Ecto neural progenitor cell (in vitro differentiated cells): ENCODE measurements at regions not wholly inside any gene's neighbourhood (a gene's known extent, or its start where the extent isn't known, plus 50 kb on each side); places are given as distances from the start of the nearest gene placed in this dataset.
"Not testable (repeated sequence)": the region's sequence is repeated elsewhere in the genome, so short reads cannot be mapped to it uniquely, and the experiment has no call there.

ENCODE experiments used
- DNase-seq: peaks from one replicate; pipeline ENCODE4 v3.0.0-alpha.2; 2018; ENCODE audit warnings: low spot score

GRCh38 chr5:36739751-36740221 is 133.4 kb downstream of the SLC1A3 start:
- peak; percentile 78 for DNase-seq

- no peak for DNase-seq
These were observed 134.0 kb downstream of the SLC1A3 start for GRCh38 chr5:36740259-36740898.

- DNase-seq = no peak
These were observed 134.7 kb downstream of the SLC1A3 start for GRCh38 chr5:36741128-36741527.

DNA sequence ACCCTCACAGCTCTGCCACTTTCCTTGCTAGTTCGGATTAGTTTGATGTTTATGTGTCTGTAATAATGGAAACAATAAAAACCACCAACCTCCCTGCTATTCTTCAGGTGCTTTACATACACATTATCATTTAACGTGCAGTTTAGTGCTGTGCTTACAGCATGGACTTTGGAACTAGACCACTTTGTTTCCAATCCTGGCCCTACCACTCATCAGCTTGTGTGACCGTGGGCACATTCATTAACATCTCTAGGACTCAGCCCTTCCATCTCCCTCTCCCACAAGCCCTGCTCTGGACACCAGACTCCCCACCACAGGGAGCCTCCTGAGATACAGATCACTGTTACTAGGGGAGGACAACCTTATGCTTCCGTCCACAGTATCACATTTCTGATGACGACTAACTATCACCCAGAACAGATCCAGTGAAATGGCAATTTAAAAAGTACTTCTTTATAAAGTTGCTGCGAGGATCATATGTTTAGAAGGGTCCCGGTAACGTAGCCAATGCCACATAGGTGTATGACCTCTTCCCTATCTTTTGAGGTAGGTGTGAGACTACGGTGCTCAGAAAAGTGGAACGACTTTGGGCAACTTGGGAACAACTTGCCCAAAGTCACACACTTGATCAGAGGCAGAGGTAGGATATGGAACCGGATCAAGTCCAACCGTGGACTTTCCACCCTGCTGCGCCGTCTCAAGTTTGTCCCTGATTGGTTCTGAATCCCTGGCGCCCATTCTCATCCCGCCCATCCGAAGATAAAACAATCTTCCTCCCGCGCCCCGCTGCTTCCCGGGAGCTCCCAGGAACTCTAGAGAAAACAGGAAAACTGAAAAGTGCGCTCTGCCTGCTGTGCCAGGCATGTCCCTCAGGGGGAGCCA is 132.4 kb upstream of the NIPBL start:
- no peak for DNase-seq

DNA sequence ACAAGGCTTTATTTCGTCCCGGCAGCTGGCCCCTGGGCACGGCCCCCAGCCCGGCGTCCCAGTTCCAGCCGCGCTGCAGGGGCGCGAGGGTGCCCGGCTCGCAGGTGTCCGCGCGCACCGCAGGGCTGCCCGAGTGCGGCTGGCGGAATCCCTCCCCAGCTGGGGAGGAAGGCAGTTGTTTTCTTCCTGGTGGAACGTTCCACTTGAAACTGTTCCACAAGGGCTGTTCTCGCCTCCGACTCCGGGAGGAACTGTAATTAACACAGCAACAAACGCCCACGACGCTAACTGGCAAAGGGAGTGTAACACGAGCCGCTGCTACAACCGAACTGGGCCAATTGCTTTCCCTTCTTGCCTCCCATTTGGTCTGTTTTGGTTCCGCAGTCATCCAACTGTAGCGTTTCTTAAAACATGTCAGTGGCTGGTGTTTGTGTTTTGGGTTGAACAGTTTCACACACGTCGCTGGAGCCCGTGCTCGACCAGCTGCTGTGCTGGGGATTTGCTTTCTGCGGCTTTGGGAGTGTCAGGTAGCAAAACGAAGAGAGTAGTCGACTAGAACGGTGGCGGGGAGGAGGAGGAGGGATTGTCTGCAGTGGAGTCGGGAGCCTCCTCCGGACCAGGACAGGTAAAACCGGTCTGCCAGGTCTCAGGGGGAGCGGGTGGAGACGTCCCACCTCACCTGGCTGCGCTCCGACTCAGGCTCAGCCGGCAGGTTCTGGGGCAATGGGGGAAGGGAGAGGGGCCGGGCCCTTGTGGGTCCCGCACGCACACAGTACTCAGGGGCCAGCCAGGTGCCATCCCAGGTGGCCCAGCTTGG is 131.6 kb upstream of the NIPBL start:
- peak; percentile 86 for DNase-seq

- not testable (repeated sequence) for DNase-seq
These were observed 128.8 kb upstream of the NIPBL start for GRCh38 chr5:36747794-36748193.

GRCh38 chr5:36751886-36752285 is 124.7 kb upstream of the NIPBL start:
- DNase-seq = no peak

- DNase-seq = no peak
These were observed 121.2 kb upstream of the NIPBL start for GRCh38 chr5:36755342-36755741.

- no peak for DNase-seq
These were observed 120.6 kb upstream of the NIPBL start for GRCh38 chr5:36755920-36756488.

DNA sequence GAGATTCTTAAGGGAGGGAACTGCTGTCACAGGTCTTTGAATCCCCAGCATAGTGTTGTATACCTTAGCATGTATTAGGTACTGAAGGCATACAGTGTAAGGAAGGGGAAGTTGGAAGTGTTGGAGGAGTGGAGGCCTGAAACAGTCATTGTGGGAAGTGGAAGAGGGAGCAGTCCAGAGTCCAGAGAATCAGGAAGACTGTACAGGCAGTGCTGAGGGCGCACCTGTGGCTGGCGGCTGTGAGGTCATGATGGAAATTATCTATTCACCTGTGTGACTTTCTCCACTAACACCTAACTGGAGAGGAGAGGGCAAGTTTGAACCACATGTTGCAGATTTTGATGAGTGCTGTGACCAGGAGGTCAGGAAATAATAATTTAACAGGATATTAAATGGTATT is 119.7 kb upstream of the NIPBL start:
- DNase-seq = no peak

GRCh38 chr5:36759117-36759516 is 117.5 kb upstream of the NIPBL start:
- no peak for DNase-seq

DNA sequence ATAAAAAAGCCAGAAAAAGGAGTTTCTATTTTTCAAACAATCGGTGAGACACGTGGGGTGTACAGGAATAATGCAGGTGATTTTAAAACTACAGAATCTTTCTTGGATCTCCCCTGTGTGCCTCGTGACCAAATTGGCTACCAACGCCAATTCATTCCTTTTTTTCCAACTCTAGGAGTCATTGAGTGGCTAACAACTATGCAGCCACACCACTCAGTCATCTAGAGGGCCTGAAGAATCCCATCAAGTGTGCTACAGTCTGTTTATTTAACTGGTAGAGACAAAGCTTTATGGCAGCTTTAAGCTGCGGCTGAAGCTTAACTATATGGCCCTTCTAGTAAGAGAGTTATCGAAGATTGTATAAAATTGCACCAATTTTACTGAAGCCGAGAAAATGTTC is 113.1 kb upstream of the NIPBL start:
- DNase-seq = no peak

DNA sequence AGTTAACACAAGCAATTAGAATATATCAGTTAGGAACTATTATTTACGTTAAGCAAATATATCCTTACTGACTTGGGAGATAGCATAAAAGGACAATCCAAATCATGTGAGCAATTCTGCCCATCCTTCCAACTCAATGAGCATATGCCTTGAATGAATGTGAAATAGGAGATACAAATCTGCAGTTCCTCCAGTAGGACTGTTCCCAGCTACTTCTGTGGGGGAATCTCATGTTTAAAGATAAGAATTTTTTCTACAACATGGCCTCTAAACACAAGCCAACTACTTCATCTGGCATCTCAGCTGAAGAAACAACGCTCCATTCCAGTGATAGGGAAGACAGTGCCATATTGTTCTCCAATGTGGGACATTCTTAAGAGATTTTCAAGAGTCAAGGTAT is 110.7 kb upstream of the NIPBL start:
- DNase-seq = no peak

DNA sequence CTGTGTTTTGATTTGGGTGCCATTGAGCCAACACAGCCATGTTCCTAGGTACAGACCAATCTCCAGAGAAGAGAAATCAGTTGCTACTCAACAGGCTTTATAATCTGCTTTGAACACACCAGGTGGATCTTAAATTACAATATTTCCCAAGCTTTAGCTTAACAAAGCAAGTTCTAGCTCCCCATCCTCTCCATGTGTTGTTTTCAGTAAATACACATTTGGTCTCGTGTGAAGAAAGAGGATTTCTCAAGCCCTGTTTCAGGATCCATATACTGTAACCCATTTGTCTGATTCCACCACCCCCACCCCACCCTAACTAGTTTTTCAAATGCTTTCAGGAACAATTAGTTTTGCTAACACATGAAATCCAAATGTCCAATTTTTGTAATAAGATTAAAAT is 109.6 kb upstream of the NIPBL start:
- DNase-seq = no peak

- DNase-seq = no peak
These were observed 108.1 kb upstream of the NIPBL start for GRCh38 chr5:36768450-36768849.

DNA sequence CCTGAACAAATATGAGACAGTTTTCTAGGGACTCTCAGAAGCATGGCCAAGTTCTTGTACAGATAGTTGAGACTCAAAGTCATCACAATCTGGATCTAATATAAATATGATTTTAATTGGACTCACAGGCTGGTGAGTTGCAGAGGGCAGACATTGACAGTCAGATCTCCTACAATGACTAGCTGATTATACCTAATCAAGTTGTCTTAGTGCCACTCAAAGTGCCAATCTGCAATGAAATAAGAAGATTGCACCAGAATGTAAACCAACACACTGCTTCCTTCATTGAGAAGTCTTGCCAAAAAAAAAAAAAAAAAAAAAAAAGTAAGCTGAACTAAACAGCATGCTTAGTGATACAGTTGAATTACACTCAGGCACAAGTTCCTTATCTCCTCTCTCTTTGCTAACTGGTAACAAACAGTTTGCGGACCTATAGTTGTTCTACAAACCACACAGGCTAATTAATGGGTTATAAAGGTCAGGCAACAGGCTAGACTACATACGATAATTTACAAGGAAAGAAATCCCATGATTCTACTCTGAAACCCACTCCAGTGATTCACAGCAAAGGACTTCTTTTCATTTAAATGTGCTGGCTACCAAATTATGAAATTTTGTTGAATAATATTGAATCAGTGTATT is 107.3 kb upstream of the NIPBL start:
- DNase-seq = no peak

GRCh38 chr5:36770125-36770524 is 106.4 kb upstream of the NIPBL start:
- no peak for DNase-seq

GRCh38 chr5:36772276-36773140 is 104.1 kb upstream of the NIPBL start:
- DNase-seq = no peak

- peak; percentile 51 for DNase-seq
These were observed 99.3 kb upstream of the NIPBL start for GRCh38 chr5:36777105-36777757.

- no peak for DNase-seq
These were observed 98.2 kb upstream of the NIPBL start for GRCh38 chr5:36778336-36778735.
